ENCODE measurements at regions not wholly inside any gene's neighbourhood (a gene's known extent, or its start where the extent isn't known, plus 50 kb on each side); places are given as distances from the start of the nearest gene placed in this dataset.

DNA sequence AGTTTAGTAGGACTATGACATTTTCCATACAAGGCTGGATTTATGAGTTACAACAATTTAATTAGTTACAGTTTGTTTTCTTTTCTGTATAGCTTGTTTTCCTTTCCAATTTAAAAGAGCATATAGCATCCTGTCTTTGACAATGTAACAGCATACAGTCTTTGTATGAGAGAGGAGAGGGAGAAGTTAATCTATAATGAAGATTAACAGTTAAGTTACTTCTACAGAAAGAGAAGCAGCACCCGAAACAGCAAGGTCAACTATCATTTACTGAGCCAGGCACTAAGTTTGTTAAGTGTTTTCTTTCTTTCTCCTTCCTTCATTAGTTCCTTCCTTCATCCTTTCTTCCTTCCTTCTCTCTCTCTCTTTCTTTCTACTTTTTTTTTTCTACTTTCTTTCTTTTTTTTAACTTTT is 52.3 kb upstream of the RAB4A start:
- Histone ChIP-seq H3K9me3 (ENCODE audit: low read length) (no peaks in the 10 kb centered on the region), H4K20me1 (ENCODE audit: insufficient read depth) (no peaks in the 10 kb centered on the region), H3F3A (ENCODE audit: insufficient read depth, low read length, poor library complexity, severe bottlenecking) (no peaks in the 10 kb centered on the region), H3K9me2 (ENCODE audit: insufficient read depth, low read length) (no peaks in the 10 kb centered on the region), H2AFZ (ENCODE audit: low read depth, low read length) (no peak overlapping the region), H3K4me2 (ENCODE audit: low read length) (no peak overlapping the region), H3K79me2 (replicated peaks; ENCODE audit: insufficient read depth, low read length) (no peaks in the 10 kb centered on the region), H3K27ac (ENCODE audit: low read length) (no peak overlapping the region), H3K4me3 (ENCODE audit: low read length) (no peak overlapping the region), H3K36me3 (ENCODE audit: insufficient read depth, low read length) (no peaks in the 10 kb centered on the region), H3K9ac (ENCODE audit: low read length) (no peak overlapping the region), H3K27me3 (ENCODE audit: insufficient read depth, low read depth, low read length) (no peaks in the 10 kb centered on the region)
- TF ChIP-seq SMC3 (conservative IDR thresholded peaks at IDR 0.05; ENCODE audit: poor library complexity) (no peak), EP300 (conservative IDR thresholded peaks at IDR 0.05; ENCODE audit: poor library complexity, severe bottlenecking) (no peak), RAD21 (conservative IDR thresholded peaks at IDR 0.05) (no peak), EZH2 (IDR thresholded peaks at IDR 0.05; ENCODE audit: borderline replicate concordance, insufficient read depth, low read length, poor library complexity, severe bottlenecking) (no peak), TAF1 (IDR thresholded peaks at IDR 0.05; ENCODE audit: low read depth) (no peak), POLR2AphosphoS5 (IDR thresholded peaks at IDR 0.05) (no peak), REST (IDR thresholded peaks at IDR 0.05; ENCODE audit: borderline replicate concordance) (no peak), MXI1 (conservative IDR thresholded peaks at IDR 0.05; ENCODE audit: poor library complexity, severe bottlenecking) (no peak)
- TF ChIP-seq, protein P1, sequence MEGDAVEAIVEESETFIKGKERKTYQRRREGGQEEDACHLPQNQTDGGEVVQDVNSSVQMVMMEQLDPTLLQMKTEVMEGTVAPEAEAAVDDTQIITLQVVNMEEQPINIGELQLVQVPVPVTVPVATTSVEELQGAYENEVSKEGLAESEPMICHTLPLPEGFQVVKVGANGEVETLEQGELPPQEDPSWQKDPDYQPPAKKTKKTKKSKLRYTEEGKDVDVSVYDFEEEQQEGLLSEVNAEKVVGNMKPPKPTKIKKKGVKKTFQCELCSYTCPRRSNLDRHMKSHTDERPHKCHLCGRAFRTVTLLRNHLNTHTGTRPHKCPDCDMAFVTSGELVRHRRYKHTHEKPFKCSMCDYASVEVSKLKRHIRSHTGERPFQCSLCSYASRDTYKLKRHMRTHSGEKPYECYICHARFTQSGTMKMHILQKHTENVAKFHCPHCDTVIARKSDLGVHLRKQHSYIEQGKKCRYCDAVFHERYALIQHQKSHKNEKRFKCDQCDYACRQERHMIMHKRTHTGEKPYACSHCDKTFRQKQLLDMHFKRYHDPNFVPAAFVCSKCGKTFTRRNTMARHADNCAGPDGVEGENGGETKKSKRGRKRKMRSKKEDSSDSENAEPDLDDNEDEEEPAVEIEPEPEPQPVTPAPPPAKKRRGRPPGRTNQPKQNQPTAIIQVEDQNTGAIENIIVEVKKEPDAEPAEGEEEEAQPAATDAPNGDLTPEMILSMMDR (IDR thresholded peaks at IDR 0.05; ENCODE audit: poor library complexity, severe bottlenecking): no peak

- Histone ChIP-seq H3F3A (ENCODE audit: insufficient read depth, low read length, poor library complexity, severe bottlenecking) (no peaks in the 10 kb centered on the region), H3K9me2 (ENCODE audit: insufficient read depth, low read length) (no peaks in the 10 kb centered on the region), H2AFZ (ENCODE audit: low read depth, low read length) (no peak overlapping the region), H4K20me1 (ENCODE audit: insufficient read depth) (no peaks in the 10 kb centered on the region), H3K36me3 (ENCODE audit: insufficient read depth, low read length) (no peaks in the 10 kb centered on the region), H3K27ac (ENCODE audit: low read length) (no peak overlapping the region), H3K9me3 (ENCODE audit: low read length) (no peaks in the 10 kb centered on the region), H3K79me2 (replicated peaks; ENCODE audit: insufficient read depth, low read length) (no peaks in the 10 kb centered on the region), H3K27me3 (ENCODE audit: insufficient read depth, low read depth, low read length) (no peaks in the 10 kb centered on the region), H3K9ac (ENCODE audit: low read length) (no peak overlapping the region), H3K4me3 (ENCODE audit: low read length) (no peak overlapping the region), H3K4me2 (ENCODE audit: low read length) (no peak overlapping the region)
- TF ChIP-seq POLR2AphosphoS5 (IDR thresholded peaks at IDR 0.05) (no peak), RAD21 (conservative IDR thresholded peaks at IDR 0.05) (no peak), MXI1 (conservative IDR thresholded peaks at IDR 0.05; ENCODE audit: poor library complexity, severe bottlenecking) (no peak), EP300 (conservative IDR thresholded peaks at IDR 0.05; ENCODE audit: poor library complexity, severe bottlenecking) (no peak), TAF1 (IDR thresholded peaks at IDR 0.05; ENCODE audit: low read depth) (no peak), EZH2 (IDR thresholded peaks at IDR 0.05; ENCODE audit: borderline replicate concordance, insufficient read depth, low read length, poor library complexity, severe bottlenecking) (no peak), REST (IDR thresholded peaks at IDR 0.05; ENCODE audit: borderline replicate concordance) (no peak), SMC3 (conservative IDR thresholded peaks at IDR 0.05; ENCODE audit: poor library complexity) (no peak)
- TF ChIP-seq, protein P1 (IDR thresholded peaks at IDR 0.05; ENCODE audit: poor library complexity, severe bottlenecking): no peak
These were observed 50.6 kb upstream of the RAB4A start for GRCh38 chr1:229220163-229220846.
